Keratinocyte (primary cell): ENCODE measurements at regions not wholly inside any gene's neighbourhood (a gene's known extent, or its start where the extent isn't known, plus 50 kb on each side); places are given as distances from the start of the nearest gene placed in this dataset.

Experiments
- CTCF ChIP-seq, 3 experiments: IDR thresholded peaks in 1 of 3; conservative IDR thresholded peaks in 1 of 3; optimal IDR thresholded peaks in 1 of 3; 2 replicates in 2 of 3; 3 replicates in 1 of 3; pipeline versions ENCODE3 to v1.5.1; 2011; ENCODE audit warnings: low read length in 3 of 3, mild to moderate bottlenecking in 3 of 3, moderate library complexity in 2 of 3, control low read depth in 1 of 3, inconsistent platforms in 1 of 3; ENCODE audit not compliant: insufficient read depth in 2 of 3; ENCODE audit errors: extremely low read depth in 1 of 3
- EZH2 ChIP-seq: IDR thresholded peaks from one replicate; pipeline ENCODE4 v1.6.1; 2012; ENCODE audit warnings: inconsistent platforms, mild to moderate bottlenecking, low read length, moderate library complexity

- TF ChIP-seq CTCF (optimal IDR thresholded peaks at IDR 0.05 in 1 of 3, IDR thresholded peaks at IDR 0.05 in 1 of 3, conservative IDR thresholded peaks at IDR 0.05 in 1 of 3; ENCODE audit: extremely low read depth in 1 of 3, insufficient read depth in 2 of 3, low read length in 3 of 3): no peak
- no peak for TF ChIP-seq EZH2
These were observed 392.9 kb upstream of the SALL1 start for GRCh38 chr16:51543971-51544370.
